Testis (tissue), 2 donors: ENCODE measurements at regions not wholly inside any gene's neighbourhood (a gene's known extent, or its start where the extent isn't known, plus 50 kb on each side); places are given as distances from the start of the nearest gene placed in this dataset.
"Not testable (repeated sequence)": the region's sequence is repeated elsewhere in the genome, so short reads cannot be mapped to it uniquely, and the experiment has no call there.

ENCODE experiments used
- POLR2A ChIP-seq: fragments of 450-650 bp; IDR thresholded peaks from one replicate; pipeline ENCODE4 v1.6.1; 2017; ENCODE audit warnings: antibody characterized with exemption, mild to moderate bottlenecking, moderate library complexity
- TF ChIP-seq, protein P1 (sequence below), 3 experiments: fragments of 450-650 bp in 2 of 3; fragments of 200-600 bp in 1 of 3; sonication (generic) in 1 of 3; IDR thresholded peaks; one replicate each; pipeline ENCODE4 v1.5.1; 2016 to 2019; ENCODE audit warnings: antibody characterized with exemption in 3 of 3, mild to moderate bottlenecking in 2 of 3, moderate library complexity in 1 of 3

GRCh38 chr4:112750749-112751148 is 113.8 kb downstream of the LARP7 start:
- TF ChIP-seq POLR2A: not testable (repeated sequence)
- TF ChIP-seq, protein P1, sequence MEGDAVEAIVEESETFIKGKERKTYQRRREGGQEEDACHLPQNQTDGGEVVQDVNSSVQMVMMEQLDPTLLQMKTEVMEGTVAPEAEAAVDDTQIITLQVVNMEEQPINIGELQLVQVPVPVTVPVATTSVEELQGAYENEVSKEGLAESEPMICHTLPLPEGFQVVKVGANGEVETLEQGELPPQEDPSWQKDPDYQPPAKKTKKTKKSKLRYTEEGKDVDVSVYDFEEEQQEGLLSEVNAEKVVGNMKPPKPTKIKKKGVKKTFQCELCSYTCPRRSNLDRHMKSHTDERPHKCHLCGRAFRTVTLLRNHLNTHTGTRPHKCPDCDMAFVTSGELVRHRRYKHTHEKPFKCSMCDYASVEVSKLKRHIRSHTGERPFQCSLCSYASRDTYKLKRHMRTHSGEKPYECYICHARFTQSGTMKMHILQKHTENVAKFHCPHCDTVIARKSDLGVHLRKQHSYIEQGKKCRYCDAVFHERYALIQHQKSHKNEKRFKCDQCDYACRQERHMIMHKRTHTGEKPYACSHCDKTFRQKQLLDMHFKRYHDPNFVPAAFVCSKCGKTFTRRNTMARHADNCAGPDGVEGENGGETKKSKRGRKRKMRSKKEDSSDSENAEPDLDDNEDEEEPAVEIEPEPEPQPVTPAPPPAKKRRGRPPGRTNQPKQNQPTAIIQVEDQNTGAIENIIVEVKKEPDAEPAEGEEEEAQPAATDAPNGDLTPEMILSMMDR (IDR thresholded peaks at IDR 0.05): not testable (repeated sequence)
